Activated naive CD8-positive, alpha-beta T cell treated with anti-CD3 and anti-CD28 coated beads, Interleukin-2, amount 50 U/mL, for 16 hours (primary cell): ENCODE measurements at regions not wholly inside any gene's neighbourhood (a gene's known extent, or its start where the extent isn't known, plus 50 kb on each side); places are given as distances from the start of the nearest gene placed in this dataset.
"Not testable (repeated sequence)": the region's sequence is repeated elsewhere in the genome, so short reads cannot be mapped to it uniquely, and the experiment has no call there.

Experiments used
- DNase-seq: peaks from one replicate; pipeline ENCODE4 v3.0.0-alpha.2; 2020; ENCODE audit warnings: low read depth, low spot score

- no peak for DNase-seq
Measured at GRCh38 chr2:160726046-160726445, 232.4 kb upstream of the RBMS1 start.

GRCh38 chr2:160730296-160730995 is 236.8 kb upstream of the RBMS1 start:
- no peak for DNase-seq

- DNase-seq, result no peak
Measured at GRCh38 chr2:160731415-160731814, 237.8 kb upstream of the RBMS1 start.

GRCh38 chr2:160731856-160732255 is 238.2 kb upstream of the RBMS1 start:
- DNase-seq, result no peak

- DNase-seq, result no peak
Measured at GRCh38 chr2:160735696-160736095, 242.1 kb upstream of the RBMS1 start.

- no peak for DNase-seq
Measured at GRCh38 chr2:160736148-160737028, 242.8 kb upstream of the RBMS1 start.

GRCh38 chr2:160737247-160737646 is 243.6 kb upstream of the RBMS1 start:
- DNase-seq, result no peak

- no peak for DNase-seq
Measured at GRCh38 chr2:160741271-160741670, 247.7 kb upstream of the RBMS1 start.

GRCh38 chr2:160741815-160742214 is 248.2 kb upstream of the RBMS1 start:
- DNase-seq, result no peak

GRCh38 chr2:160742667-160743066 is 249.1 kb upstream of the RBMS1 start:
- no peak for DNase-seq

GRCh38 chr2:160747501-160748170 is 254.0 kb upstream of the RBMS1 start:
- DNase-seq, result no peak

- DNase-seq, result no peak
Measured at GRCh38 chr2:160751021-160751420, 257.4 kb upstream of the RBMS1 start.

GRCh38 chr2:160752475-160753330 is 259.1 kb upstream of the RBMS1 start:
- no peak for DNase-seq

GRCh38 chr2:160753331-160753654 is 259.7 kb upstream of the RBMS1 start:
- no peak for DNase-seq

GRCh38 chr2:160753960-160754359 is 260.4 kb upstream of the RBMS1 start:
- DNase-seq, result no peak

GRCh38 chr2:160756481-160756880 is 262.9 kb upstream of the RBMS1 start:
- DNase-seq, result no peak

- DNase-seq, result not testable (repeated sequence)
Measured at GRCh38 chr2:160762493-160763128, 269.0 kb upstream of the RBMS1 start.

GRCh38 chr2:160783474-160783873 is 289.9 kb upstream of the RBMS1 start:
- DNase-seq, result no peak

GRCh38 chr2:160784034-160784433 is 290.4 kb upstream of the RBMS1 start:
- DNase-seq, result no peak

- DNase-seq, result no peak
Measured at GRCh38 chr2:160790738-160791137, 297.1 kb upstream of the RBMS1 start.

- DNase-seq, result no peak
Measured at GRCh38 chr2:160791884-160792283, 298.3 kb upstream of the RBMS1 start.
